Myocyte (in vitro differentiated cells): ENCODE measurements at regions not wholly inside any gene's neighbourhood (a gene's known extent, or its start where the extent isn't known, plus 50 kb on each side); places are given as distances from the start of the nearest gene placed in this dataset.
"Not testable (repeated sequence)": the region's sequence is repeated elsewhere in the genome, so short reads cannot be mapped to it uniquely, and the experiment has no call there.

Source experiments
- DNase-seq: peaks from one replicate; pipeline ENCODE4 v3.0.0-alpha.2; 2012; ENCODE audit warnings: low read depth

DNA sequence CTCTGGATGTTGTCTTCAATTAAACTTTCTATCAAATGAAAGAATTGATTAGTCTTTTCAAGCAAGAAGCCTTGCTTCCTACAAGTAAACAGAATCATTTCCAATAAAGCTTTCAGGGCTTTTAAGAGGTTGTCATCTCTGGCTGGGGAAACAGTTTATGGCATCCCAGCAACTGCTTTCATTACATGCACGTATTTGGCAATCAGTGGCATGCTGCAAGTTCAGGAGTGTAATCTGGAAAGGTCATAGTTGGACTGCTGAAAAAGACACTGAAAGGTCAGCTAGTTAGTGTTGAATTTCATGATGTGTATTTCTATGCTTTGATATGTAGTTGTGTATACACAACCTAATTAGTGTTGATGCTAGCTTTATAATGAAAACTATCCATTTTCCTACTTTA lies 332.9 kb downstream of the DSC3 start:
- no peak for DNase-seq

DNA sequence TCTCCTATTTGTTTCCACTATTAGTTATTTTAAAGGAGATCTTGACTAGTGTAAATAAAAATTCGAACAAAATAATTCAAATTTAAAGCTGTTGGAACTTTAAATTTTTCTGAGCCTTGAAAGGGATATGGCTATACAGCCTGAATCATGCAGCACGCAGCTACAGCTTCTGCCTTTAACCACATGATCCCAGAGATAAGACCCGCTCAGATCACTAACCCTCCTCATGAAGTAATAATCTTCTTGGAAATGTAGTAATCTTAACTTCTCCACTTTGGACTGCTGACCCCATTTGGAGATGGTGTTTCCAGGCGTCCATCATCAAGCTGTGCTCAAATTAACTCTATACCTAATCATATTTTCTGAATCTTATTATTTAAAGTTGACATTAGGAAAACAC lies 336.6 kb downstream of the DSC3 start:
- no peak for DNase-seq

DNA sequence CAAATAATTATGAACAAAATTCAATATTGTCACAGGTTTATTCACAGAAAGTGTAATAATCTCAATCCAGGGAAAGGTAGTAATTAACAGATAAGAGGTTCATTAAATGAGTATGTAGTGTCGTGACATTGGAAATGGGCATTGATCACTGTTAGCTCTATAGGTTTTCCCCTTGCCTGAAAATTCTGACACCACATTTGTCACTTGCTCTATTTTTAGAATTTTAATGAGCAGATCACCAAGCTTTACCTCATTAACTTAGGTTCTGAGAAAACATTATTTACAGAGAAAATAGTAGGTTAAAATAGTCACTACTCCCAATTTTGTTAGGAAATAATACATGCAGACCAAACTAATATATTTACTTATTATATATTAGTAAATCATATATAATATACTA lies 344.0 kb downstream of the DSC3 start:
- DNase-seq = no peak

DNA sequence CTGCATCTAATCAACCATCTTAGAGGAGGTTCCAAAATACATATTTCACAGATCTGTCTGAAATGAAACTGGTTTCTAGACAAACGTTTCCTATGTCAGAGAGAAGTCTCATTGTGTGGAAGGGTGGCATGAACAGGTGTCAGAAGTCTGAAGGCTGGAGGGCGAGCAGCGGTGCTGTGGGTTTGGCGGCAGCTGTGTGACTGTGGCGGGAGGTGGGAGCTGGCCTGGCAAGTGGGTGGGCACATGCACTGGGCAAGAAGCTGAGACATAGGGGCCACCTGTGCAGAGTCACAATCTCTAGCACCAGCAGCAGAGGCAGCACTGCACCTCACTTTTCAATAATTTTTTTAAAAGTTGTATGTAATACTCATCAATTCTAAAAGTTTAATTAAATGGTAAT lies 346.3 kb downstream of the DSC3 start:
- peak; percentile 9 for DNase-seq

DNA sequence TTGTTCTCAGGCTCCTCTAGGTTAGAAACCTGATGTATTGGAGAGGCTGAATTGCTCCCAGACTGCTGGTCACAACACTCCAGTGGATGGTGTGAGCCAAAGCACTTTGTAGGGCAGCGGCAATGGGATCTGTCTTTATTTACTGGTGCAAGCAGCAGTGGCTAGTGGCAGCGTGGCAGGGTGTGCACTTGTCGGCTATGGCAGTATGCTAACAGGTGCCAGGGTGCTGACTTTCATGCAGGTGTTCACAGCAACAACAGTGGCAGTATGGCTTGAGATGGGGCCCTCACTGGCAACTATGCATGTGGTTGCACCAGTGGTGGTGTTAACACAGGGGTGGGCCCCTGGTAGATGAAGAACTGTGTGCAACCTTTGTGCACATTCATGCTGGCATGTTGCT lies 347.8 kb downstream of the DSC3 start:
- no peak for DNase-seq

DNA sequence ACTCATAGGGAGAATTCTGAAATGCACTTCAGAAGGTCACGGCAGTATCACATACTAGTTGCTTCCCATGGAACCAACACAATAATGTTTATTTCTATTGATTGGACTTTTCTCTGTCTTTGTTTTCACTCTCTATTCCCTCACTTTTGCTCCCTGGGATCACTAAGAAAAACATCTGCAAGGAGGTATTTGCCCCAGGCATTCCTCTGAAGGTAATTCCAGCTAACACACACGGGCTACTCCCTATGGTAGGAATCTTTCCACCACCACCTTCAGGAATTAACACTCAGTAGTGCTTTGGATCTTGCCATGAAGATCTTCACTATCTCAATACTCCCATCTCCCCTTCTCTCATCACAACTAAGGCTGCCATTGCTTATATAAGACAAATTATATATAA lies 353.3 kb downstream of the DSC3 start:
- DNase-seq = no peak

DNA sequence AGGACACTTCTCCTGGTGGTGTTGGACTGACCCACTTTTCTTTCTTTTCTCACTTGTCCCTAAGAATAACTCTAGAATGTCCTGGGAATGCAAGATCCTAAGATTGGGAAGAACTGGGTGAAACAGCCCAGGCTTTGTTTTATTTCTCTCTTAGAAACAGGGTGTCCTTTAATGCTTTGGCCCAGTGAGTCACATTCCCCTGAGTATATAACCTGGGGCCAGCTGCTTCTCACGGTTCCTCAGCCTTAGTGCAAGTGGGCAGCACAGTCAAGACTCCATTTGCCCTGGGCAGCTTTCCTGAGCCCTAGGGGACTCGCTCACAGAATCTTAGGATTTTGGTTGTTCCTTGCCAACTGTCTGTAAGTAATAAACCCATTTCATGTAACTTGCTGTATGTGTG lies 355.0 kb downstream of the DSC3 start:
- DNase-seq = no peak

DNA sequence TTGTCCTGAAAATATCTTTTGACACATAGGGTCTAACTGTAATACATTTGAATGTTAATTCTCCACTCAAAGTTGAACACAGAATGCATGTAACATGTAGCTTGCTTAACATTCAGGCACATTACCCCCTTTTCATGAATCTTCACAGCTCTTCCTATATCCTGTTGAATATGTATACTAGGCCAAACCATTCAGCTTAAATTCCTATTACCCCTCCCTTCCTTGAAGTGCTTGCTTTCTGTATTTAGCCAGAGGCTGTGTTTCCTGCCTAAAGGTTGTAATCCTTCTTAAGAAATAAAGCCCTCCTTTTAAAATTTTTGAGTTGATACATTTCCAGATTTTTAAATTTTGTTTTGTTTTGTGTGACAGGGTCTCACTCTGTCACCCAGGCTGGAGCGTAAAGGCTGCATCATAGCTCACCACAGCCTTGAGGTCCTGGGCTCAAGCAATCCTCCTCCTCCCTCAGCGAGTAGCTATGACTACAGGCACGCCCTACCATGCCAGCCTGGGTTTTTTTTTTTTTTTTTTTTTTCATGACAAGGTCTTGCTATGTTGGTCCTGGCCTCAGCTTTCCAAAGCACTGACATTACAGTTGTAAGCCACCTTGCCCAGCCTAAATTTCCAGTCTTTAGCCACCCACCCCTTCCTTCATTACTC lies 357.6 kb downstream of the DSC3 start:
- peak; percentile 3 for DNase-seq

DNA sequence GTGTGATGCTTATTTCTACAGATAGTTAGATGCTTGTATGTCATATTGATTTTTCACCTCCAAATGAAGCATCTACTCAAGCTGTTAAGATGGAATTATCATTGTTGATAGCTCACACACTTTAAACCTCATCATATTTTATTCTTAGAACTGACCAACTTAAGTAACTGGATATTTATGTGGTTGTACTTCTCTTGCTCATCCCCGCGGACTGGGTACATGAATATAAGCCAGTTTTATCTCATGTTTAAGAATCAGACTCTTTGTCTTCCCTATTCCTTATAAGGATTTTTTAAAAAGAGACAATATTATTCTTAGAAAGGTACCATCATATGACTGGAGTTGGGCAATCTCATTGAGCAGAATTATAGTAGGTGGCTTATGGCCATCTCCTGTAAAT lies 358.7 kb downstream of the DSC3 start:
- peak; percentile 50 for DNase-seq

DNA sequence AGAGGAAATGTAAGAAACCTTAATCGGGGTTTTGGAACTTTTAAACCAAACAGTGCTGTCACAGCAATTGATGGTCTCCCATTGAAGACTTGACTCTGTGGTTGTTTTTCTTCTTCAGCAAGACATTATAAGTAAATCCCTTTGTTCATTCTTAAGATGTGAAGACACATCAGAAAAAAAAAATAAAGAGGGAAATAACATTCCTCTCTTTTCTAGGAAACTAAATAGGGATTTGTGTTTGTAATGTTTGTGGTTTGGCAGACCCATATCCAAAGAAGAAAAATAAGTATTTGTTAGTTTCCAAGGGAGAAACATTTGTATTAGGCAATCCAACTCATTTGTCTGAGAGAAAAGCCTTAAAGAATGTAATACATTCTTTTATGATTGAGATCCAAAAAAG lies 359.9 kb downstream of the DSC3 start:
- peak; percentile 28 for DNase-seq

DNA sequence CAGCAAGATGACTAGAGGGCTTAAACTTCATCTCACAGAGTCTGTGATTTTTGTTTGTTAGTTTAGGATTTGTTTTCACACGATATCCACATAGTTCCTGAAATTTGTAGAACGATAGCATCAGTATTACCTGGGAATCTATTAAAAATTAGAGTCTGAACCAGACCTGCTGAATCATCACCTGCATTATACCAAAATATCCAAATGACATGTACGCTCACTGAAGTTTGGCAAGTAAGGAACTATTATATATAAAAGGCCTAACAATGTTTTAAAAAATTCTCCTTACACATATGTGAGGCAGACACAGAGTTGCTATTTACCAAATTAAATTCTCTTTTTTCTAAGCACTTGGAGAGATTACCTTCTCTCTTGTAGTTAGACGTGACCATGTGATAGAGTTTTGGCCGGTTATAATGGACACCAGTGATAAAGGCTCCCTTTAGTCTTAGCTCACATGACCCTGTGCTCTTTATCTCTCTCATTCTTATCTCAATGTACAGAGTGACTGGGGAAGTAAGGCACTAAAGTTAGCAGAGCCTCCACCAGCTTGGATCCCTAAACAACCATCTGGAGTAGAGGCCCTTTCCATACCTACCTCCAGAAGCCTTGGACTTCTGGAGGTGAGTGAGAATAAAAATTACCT lies 363.1 kb downstream of the DSC3 start:
- DNase-seq = no peak

DNA sequence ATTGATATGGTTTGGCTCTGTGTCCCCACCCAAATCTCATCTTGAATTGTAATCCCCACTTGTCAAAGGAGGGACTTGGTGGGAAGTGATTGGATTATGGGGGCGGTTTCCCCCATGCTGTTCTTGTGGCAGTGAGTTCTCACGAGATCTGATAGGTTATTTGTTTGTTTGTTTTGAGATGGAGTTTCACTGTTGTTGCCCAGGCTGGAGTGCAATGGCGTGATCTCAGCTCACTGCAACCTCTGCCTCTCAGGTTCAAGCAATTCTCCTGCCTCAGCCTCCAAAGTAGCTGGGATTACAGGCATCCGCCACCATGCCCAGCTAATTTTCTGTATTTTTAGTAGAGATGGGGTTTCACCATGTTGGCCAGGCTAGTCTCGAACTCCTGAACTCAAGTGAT lies 364.7 kb downstream of the DSC3 start:
- not testable (repeated sequence) for DNase-seq

DNA sequence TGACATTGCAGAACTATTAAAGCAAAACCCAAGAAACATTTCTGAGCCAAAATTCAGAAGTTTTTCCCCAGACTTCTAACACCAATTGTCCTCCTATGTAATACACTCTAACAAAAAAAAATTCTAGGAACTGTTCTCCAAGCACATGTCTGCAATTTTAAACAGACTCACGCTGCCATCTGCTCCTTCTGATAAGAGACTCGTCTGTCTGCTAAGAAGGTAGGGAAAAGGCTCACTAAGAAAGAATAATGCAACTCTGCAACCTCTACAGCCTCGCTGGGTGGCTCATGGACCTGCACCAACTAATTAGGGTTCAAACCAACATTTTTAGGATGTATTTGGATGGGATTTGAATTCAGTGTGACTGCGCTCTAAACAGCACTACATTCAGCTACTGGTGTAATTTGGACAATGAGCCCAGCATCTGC lies 366.5 kb downstream of the DSC3 start:
- DNase-seq = no peak

DNA sequence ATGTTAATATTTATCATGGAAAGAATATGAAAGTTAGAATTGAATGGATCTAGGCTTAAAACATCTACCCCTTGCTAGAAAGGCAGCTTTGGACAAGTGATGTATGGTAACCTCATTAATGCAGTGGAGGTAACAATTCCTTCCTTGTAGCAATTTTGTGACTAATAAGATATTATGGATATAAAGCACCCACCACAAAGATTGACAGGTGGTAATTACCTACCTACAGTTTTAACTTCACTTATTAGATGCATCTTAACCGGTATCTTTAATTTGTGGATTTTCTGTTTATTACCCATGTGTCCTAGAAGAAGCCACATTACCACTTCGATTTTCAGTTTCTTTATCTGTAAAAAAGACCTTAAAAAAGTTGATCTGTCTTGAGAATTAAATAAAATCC lies 367.0 kb downstream of the DSC3 start:
- no peak for DNase-seq

DNA sequence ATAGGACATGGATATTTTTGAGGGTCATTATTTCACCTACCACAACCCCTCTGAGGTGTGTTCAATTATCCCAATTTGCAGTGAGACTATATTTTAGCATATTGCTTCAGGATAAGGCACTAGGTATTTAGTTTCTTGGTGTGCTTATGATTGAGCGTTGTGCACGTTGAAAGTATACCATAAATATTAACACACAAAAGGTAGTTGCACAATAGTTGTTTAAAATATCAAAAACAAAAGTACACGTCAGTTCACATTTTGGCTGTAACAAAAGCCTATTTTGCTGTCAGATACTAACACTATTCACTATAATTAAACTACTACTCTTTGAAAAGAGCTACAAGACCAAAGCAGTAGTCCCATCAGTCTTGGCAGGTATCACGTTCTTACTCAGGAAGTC lies 367.5 kb downstream of the DSC3 start:
- DNase-seq = no peak

DNA sequence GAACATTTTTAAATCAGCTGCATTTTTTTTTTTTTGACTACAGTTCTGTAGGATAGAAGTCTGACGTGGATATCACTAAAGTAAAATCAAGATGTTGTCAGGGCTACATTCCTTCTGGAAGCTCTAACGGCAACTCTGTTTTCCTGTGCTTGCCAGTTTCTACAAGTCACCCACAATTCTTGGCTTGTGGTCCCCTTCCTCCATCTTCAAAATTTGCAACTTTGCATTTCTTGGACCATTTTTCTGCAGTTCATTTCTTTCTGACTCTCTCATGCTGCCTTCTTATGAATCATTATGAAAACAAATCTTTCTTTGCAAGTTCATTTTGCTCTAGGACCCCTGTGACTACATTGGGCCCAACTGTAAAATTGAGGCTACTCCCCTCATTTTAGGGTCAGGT lies 367.9 kb downstream of the DSC3 start:
- no peak for DNase-seq

DNA sequence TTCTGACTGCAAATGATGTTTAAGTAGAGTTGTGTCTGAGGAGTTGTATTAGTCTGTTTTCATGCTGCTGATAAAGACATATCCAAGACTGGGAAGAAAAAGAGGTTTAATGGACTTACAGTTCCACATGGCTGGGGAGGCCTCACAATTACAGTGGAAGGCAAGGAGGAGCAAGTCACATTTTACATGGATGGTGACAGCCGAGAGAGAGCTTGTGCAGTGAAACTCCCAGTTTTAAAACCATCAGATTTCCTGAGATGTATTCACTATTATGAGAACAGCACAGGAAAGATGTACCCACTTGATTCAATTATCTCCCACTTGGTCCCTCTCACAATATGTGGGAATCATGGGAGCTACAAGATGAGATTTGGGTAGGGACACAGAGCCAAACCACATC lies 370.1 kb downstream of the DSC3 start:
- DNase-seq = not testable (repeated sequence)

DNA sequence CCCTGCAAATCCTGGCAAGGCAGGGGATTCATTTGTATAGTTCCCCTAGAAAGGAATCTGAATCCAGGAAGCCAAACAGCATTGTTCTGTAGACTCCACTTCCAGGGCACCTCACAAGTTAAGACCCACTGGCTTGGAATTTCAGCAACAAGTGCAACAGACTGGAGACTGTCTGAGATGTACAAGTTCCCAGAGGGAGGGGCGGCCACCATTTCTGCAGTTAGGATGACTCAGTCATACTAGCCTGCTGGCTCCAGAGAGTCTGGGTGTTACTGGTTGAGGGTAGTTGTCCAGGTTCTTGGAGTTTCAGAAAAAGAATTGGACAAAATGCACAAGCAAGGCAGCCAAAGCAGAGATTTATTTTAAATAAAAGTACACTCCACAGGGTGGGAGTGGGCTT lies 384.2 kb downstream of the DSC3 start:
- DNase-seq = no peak

DNA sequence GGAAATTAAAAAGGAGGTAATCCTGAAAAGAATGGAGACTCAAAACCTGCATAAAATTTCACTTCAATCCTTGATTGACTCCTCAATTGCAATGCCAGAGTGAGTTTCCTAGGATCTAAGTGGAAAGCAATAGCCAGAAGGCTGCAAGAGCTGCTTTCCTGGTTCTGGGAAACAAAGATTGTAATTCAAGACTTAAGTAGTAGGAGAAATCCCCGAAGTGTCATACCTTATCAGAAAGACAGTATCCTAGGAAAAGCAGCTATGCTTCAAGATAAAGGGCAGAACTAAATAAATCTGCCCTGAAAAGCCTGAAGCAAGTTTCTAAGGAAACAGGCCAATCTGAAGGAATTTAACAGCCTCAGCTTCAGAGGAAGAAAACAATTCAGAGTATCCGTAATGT lies 390.2 kb downstream of the DSC3 start:
- DNase-seq = no peak

DNA sequence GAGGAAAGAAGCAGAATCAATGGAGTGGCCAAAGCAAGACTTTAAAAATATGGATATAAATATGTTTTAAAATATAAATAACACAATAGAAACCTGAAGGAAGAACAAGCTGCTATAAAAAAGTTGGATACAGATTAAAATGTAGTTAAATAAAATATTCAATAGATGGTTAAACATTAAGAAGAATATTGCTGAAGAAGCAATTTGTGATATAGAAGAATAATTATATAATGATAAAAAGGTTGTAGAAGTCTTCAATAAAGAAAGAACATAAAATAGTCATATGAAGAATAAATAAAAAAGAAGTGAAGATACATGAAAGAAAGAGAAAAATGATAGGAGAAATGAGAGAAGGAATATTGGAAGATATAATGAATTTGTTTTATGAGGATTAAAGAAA lies 392.0 kb downstream of the DSC3 start:
- no peak for DNase-seq

DNA sequence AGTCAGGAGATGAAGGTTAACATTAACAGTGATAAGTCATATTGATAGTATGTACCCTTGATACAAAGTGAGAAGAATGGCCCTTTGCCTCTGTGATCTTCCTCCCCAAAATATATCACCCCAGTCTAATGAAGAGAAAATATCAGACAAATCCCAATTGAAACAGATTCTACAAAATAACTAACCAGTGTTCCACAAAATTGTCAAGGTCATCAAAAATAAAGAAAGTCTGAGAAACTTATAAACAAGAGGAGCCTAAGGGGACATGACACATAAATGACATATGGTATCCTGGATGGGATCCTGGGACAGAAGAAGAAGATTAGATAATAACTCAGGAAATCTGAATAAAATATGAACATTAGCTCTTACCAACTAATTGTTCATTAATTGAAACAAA lies 398.4 kb downstream of the DSC3 start:
- no peak for DNase-seq

DNA sequence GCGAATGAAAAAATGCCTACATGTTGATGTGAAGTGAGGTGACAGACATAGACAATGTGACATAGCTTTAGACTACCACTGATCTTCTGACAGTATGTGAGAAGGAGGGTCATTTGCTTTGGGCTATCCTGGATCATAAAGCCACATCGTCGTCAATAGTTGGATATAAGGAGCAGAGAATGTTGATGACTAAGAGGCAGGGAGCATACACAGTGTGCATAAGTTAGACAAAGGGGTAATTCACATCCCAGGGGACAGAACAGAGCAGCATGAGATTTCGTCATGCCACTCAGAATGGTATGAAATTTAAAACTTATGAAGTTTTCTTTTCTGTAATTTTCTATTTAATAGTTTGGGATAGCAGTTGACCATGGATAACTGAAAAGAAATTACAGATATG lies 403.2 kb downstream of the DSC3 start:
- no peak for DNase-seq

DNA sequence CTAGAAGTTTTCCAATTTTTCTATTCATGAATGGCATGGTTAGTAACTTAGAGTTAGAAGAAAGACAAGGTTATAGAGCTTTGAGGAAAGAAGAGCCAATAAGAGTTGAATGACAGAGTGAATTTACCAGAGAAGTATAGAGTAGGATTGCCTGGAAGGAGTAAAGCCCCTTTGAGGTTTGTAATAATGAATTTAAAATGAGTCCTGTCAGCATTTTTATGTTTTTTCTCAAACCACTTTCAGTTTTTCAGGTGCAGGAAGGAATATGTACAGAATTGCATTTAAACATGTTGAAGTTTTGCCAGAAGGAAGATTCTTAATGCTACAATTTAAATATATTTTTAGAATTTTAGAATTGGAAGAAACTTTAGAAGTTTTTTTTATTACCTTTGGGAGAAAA lies 408.3 kb downstream of the DSC3 start:
- no peak for DNase-seq
